A673 (cell line): ENCODE measurements at regions not wholly inside any gene's neighbourhood (a gene's known extent, or its start where the extent isn't known, plus 50 kb on each side); places are given as distances from the start of the nearest gene placed in this dataset.

Experiments
- EZH2 ChIP-seq: fragments of 200-600 bp; sonication (generic); IDR thresholded peaks from 2 replicates; pipeline ENCODE4 v1.6.1; 2017; ENCODE audit warnings: borderline replicate concordance, low read depth, mild to moderate bottlenecking, mixed read lengths, antibody characterized with exemption, low read length; ENCODE audit not compliant: poor library complexity, severe bottlenecking
- TF ChIP-seq, protein P1 (sequence below): fragments of 300-800, 200-600 bp; sonication (generic); conservative IDR thresholded peaks from 2 replicates; pipeline ENCODE4 v1.5.1; 2017; ENCODE audit warnings: low read depth, mild to moderate bottlenecking, antibody characterized with exemption, low read length, moderate library complexity, mixed read lengths

DNA sequence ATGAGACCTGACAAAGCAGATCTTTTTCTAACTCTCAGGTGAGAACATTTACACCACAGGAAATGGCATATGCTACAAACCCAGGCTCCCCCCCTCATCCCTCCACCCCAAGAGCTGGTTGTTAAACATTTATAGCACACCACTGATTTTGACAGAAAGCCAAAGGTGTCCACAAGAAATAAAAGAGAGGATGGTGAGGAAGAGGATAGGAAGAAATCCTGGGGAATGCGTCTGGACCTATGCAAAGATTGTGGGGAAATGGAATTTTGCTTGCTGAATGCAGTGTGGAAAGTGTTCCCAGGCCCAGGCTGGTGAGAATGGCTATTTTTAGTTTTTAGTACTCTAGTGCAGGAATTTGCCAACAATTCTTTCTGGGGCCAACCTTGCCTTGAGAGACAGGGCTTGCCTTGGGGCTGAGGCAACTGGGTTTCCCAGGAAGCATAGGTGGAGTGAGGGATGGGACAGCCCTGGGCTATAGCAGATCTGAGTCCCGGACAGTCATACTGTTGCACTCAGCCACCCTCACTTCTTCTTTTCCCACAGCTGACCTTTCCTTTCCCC is 163.9 kb downstream of the ADAMTS15 start:
- no peak for TF ChIP-seq EZH2
- TF ChIP-seq, protein P1, sequence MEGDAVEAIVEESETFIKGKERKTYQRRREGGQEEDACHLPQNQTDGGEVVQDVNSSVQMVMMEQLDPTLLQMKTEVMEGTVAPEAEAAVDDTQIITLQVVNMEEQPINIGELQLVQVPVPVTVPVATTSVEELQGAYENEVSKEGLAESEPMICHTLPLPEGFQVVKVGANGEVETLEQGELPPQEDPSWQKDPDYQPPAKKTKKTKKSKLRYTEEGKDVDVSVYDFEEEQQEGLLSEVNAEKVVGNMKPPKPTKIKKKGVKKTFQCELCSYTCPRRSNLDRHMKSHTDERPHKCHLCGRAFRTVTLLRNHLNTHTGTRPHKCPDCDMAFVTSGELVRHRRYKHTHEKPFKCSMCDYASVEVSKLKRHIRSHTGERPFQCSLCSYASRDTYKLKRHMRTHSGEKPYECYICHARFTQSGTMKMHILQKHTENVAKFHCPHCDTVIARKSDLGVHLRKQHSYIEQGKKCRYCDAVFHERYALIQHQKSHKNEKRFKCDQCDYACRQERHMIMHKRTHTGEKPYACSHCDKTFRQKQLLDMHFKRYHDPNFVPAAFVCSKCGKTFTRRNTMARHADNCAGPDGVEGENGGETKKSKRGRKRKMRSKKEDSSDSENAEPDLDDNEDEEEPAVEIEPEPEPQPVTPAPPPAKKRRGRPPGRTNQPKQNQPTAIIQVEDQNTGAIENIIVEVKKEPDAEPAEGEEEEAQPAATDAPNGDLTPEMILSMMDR: no peak
